ENCODE measurements at regions not wholly inside any gene's neighbourhood (a gene's known extent, or its start where the extent isn't known, plus 50 kb on each side); places are given as distances from the start of the nearest gene placed in this dataset.

- DNase-seq (ENCODE audit: low read depth, low spot score) = no peak
Measured at GRCh38 chr9:103661663-103662062, 432.4 kb upstream of the SMC2 start.

GRCh38 chr9:103669296-103669695 is 424.8 kb upstream of the SMC2 start:
- in situ Hi-C loops (cut with HindIII; ENCODE audit: low pct_unique_long_range_greater_than_20kb, low sequenced_read_pairs) = no loop called here

More at GRCh38 chr9:103661663-103662062, 432.4 kb upstream of the SMC2 start:
- in situ Hi-C loops (cut with HindIII; ENCODE audit: low pct_unique_long_range_greater_than_20kb, low sequenced_read_pairs) = no loop called here

GRCh38 chr9:103674271-103674670 is 419.8 kb upstream of the SMC2 start:
- DNase-seq (ENCODE audit: low read depth, low spot score) = no peak
- in situ Hi-C loops (cut with HindIII; ENCODE audit: low pct_unique_long_range_greater_than_20kb, low sequenced_read_pairs) = no loop called here

More at GRCh38 chr9:103669296-103669695, 424.8 kb upstream of the SMC2 start:
- DNase-seq (ENCODE audit: low read depth, low spot score) = no peak

GRCh38 chr9:103680581-103680980 is 413.5 kb upstream of the SMC2 start:
- no peak for DNase-seq (ENCODE audit: low read depth, low spot score)
- in situ Hi-C loops (cut with HindIII; ENCODE audit: low pct_unique_long_range_greater_than_20kb, low sequenced_read_pairs) = no loop called here

- in situ Hi-C loops (cut with HindIII; ENCODE audit: low pct_unique_long_range_greater_than_20kb, low sequenced_read_pairs) = no loop called here
- no peak for DNase-seq (ENCODE audit: low read depth, low spot score)
Measured at GRCh38 chr9:103681435-103681834, 412.7 kb upstream of the SMC2 start.

GRCh38 chr9:103700195-103700962 is 393.7 kb upstream of the SMC2 start:
- no peak for DNase-seq (ENCODE audit: low read depth, low spot score)
- in situ Hi-C loops (cut with HindIII; ENCODE audit: low pct_unique_long_range_greater_than_20kb, low sequenced_read_pairs) = no loop called here

- no peak for DNase-seq (ENCODE audit: low read depth, low spot score)
- in situ Hi-C loops (cut with HindIII; ENCODE audit: low pct_unique_long_range_greater_than_20kb, low sequenced_read_pairs) = no loop called here
Measured at GRCh38 chr9:103702572-103702971, 391.5 kb upstream of the SMC2 start.

- no peak for DNase-seq (ENCODE audit: low read depth, low spot score)
- in situ Hi-C loops (cut with HindIII; ENCODE audit: low pct_unique_long_range_greater_than_20kb, low sequenced_read_pairs) = no loop called here
Measured at GRCh38 chr9:103707181-103707580, 386.9 kb upstream of the SMC2 start.

- no peak for DNase-seq (ENCODE audit: low read depth, low spot score)
- in situ Hi-C loops (cut with HindIII; ENCODE audit: low pct_unique_long_range_greater_than_20kb, low sequenced_read_pairs) = no loop called here
Measured at GRCh38 chr9:103709366-103709765, 384.7 kb upstream of the SMC2 start.

- no peak for DNase-seq (ENCODE audit: low read depth, low spot score)
Measured at GRCh38 chr9:103713631-103714030, 380.5 kb upstream of the SMC2 start.

GRCh38 chr9:103714992-103715391 is 379.1 kb upstream of the SMC2 start:
- no peak for DNase-seq (ENCODE audit: low read depth, low spot score)
- in situ Hi-C loops (cut with HindIII; ENCODE audit: low pct_unique_long_range_greater_than_20kb, low sequenced_read_pairs) = no loop called here

More at GRCh38 chr9:103713631-103714030, 380.5 kb upstream of the SMC2 start:
- in situ Hi-C loops (cut with HindIII; ENCODE audit: low pct_unique_long_range_greater_than_20kb, low sequenced_read_pairs) = no loop called here

GRCh38 chr9:103721056-103721455 is 373.1 kb upstream of the SMC2 start:
- DNase-seq (ENCODE audit: low read depth, low spot score) = no peak
- in situ Hi-C loops (cut with HindIII; ENCODE audit: low pct_unique_long_range_greater_than_20kb, low sequenced_read_pairs) = no loop called here

GRCh38 chr9:103730866-103731265 is 363.2 kb upstream of the SMC2 start:
- DNase-seq (ENCODE audit: low read depth, low spot score) = no peak
- in situ Hi-C loops (cut with HindIII; ENCODE audit: low pct_unique_long_range_greater_than_20kb, low sequenced_read_pairs) = no loop called here

- DNase-seq (ENCODE audit: low read depth, low spot score) = peak; percentile 6
- in situ Hi-C loops (cut with HindIII; ENCODE audit: low pct_unique_long_range_greater_than_20kb, low sequenced_read_pairs) = no loop called here
Measured at GRCh38 chr9:103731541-103731940, 362.6 kb upstream of the SMC2 start.

GRCh38 chr9:103734471-103734870 is 359.6 kb upstream of the SMC2 start:
- in situ Hi-C loops (cut with HindIII; ENCODE audit: low pct_unique_long_range_greater_than_20kb, low sequenced_read_pairs) = no loop called here
- no peak for DNase-seq (ENCODE audit: low read depth, low spot score)

GRCh38 chr9:103755441-103755840 is 338.7 kb upstream of the SMC2 start:
- no peak for DNase-seq (ENCODE audit: low read depth, low spot score)

GRCh38 chr9:103755986-103756385 is 338.1 kb upstream of the SMC2 start:
- DNase-seq (ENCODE audit: low read depth, low spot score) = no peak
- in situ Hi-C loops (cut with HindIII; ENCODE audit: low pct_unique_long_range_greater_than_20kb, low sequenced_read_pairs) = no loop called here

More at GRCh38 chr9:103755441-103755840, 338.7 kb upstream of the SMC2 start:
- in situ Hi-C loops (cut with HindIII; ENCODE audit: low pct_unique_long_range_greater_than_20kb, low sequenced_read_pairs) = no loop called here

- in situ Hi-C loops (cut with HindIII; ENCODE audit: low pct_unique_long_range_greater_than_20kb, low sequenced_read_pairs) = no loop called here
- DNase-seq (ENCODE audit: low read depth, low spot score) = no peak
Measured at GRCh38 chr9:103757062-103757461, 337.0 kb upstream of the SMC2 start.

- in situ Hi-C loops (cut with HindIII; ENCODE audit: low pct_unique_long_range_greater_than_20kb, low sequenced_read_pairs) = no loop called here
- DNase-seq (ENCODE audit: low read depth, low spot score) = no peak
Measured at GRCh38 chr9:103761466-103761865, 332.6 kb upstream of the SMC2 start.
